HG02970 (cell line): ENCODE measurements at regions not wholly inside any gene's neighbourhood (a gene's known extent, or its start where the extent isn't known, plus 50 kb on each side); places are given as distances from the start of the nearest gene placed in this dataset.

Experiments used
- ATAC-seq: cut with Tn5 transposase; IDR thresholded peaks from one replicate; pipeline ENCODE4 v1.9.1; 2021; ENCODE audit warnings: mild to moderate bottlenecking, moderate library complexity, moderate number of reproducible peaks; ENCODE audit not compliant: unreplicated experiment, low FRiP score

DNA sequence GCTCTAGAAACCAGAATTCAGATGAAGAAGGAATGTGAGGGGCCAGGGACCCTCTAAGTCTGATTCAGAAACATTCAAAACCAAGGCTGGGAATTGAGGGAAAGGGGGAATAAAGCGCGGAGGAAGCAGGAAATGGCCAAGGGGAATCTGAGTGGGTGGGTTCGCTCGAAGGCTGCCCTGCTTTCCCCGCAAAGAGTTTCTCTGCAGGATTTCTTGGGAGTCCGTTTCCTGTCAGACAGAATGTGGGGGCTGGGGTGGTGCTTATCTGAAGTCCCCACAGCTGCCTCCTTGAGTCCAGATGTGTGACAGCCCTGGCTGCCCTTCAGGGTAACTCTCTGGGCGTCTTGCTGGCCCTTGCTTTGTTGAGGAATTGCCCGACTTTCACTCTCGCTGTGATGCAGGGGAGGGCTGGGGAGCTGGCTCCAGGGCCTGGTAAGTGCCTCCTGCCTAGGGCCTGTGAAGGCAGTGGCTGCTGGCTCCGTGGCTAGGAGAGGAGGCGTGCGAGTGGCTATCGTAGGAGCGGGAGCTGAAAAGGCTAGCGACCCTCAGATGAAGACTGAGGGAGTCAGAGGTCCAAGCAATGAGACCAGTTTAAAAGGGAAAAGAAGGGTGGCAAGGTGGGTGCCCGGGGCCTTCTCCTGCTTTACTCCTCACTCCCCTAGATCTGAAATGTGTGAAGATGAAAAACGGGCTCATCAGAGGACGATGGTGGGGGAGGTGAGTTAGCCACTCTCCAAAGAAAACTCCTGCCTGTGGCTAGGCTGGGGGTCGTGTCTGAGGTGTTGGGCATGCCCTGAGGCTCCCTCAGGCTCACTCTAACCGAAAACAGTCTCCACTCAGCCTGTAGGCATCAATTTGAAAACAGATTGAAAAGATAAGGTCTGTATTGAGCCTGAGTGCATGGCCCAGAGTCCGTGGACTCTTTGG is 143.9 kb upstream of the UMPS start:
- ATAC-seq = no peak

- no peak for ATAC-seq
Observed at GRCh38 chr3:124587053-124587408, 143.2 kb upstream of the UMPS start.

GRCh38 chr3:124588036-124588435 is 142.2 kb upstream of the UMPS start:
- no peak for ATAC-seq

DNA sequence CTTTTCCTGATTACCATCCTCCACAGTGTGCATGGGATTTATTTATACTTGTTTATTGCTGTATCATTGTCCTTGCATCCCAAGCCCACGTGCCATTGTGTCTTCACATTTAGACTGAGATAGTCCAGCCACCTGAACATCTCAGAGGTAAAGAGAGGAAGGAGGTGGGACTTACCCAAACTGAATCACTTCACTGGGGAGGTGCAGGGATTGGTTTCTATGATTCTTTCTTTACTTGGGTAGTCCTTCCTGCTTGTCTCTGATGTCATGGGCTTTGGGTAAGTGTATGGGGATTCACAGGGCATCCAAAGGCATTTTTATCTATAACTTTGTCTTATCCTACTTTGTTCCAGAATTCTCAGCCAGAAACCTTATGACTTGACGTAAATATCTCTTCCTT is 141.5 kb upstream of the UMPS start:
- no peak for ATAC-seq

GRCh38 chr3:124591699-124592098 is 138.6 kb upstream of the UMPS start:
- ATAC-seq = no peak

GRCh38 chr3:124592658-124593441 is 137.4 kb upstream of the UMPS start:
- ATAC-seq = no peak

DNA sequence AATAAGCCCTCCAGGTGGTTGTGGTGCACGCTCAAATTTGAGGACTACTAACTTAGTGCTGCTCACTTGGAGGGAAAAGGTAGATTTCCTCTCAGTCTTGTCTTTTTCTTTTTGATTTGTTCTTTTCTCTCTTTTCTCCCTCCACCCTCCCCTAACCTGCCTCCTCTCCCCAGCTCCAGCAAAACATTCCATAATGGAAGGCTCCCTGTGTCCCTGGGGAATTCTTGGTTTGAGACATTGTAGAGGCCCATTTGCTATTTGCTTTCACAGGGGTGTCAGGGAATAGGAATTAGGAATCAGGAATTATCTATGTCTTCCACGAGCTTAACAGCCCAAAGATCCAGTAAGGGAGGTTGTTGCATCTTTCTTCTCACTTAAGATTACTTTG is 136.8 kb upstream of the UMPS start:
- ATAC-seq = no peak

DNA sequence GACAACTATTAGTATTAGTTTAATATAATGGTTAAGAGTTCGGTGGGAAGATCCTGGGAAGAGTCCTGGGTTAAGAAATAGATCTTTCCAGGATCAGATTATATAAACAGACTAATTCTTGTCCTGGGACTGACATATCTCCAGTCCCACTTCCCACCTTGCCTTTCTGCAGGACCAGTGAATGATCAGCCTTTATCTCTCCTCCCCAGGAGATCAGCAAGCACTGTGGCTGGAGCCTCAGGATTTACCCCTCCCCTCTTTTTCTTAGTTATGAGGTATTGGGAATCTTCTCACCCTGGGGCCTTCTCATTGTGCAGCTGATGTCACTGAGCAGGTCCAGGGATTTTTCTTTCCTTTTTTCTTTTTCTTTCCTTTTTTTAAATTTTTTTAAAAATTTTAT is 135.7 kb upstream of the UMPS start:
- ATAC-seq = no peak

DNA sequence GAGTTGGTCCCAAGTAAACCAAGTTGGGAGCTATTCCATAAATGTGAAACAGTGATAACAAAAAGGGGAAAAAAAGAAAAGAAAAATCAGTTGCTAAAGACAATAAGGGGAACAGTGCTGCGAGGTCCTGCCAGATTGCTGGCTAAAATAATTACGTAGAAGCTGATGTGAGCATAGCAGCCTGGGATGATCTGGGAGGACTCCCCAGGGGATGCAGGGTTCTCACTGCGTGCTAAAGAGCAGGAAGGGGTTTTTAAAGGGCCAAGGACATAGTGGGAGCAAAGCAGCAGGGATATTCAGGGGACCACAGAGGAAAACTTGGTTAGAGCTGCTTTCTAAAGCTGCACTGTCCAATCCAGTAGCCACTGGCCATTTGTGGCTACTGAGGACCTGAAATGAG is 133.0 kb upstream of the UMPS start:
- no peak for ATAC-seq

- no peak for ATAC-seq
Observed at GRCh38 chr3:124597979-124598378, 132.3 kb upstream of the UMPS start.

GRCh38 chr3:124599147-124599765 is 131.0 kb upstream of the UMPS start:
- ATAC-seq = no peak

DNA sequence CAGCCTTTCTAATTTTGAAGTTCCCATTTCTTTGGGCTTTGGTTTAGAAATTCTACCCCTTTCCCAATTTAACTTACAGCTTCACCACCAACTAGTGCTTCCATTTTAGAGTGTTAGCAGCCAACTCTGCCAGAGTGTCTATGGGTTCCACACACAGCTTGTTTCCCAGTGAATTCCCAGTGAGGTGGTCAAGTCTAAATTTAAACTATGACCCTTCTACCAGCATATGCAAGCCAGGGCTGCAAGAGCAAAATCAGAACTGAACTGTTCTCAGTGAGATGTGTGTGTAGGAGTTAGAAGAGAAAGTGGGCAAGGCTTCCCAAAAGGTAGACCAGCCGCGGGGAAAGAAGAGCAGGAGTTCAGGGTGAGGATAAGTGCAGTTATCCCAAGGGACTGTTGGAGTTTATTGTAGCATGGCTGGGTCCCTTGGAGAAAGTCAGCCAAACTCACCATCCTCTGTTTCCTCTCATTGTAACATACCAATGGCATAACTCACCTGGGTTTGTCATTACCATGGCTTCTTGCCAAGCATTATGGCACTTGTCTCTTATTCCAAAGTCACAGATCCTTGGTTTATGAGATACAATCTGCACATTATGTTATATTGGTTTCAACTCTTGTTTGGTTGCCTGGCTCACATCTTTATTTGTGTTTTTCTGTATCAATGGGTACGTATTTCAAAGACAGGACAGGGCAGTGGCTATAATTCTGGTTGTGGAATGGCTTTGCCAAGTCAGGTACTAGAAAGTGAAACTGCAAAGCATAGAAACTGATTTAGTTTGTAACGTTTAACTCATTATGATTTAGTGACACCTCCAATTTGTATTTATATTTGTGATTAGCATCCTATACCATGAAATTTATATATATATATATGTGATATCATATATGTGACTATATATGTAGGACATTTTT is 130.2 kb upstream of the UMPS start:
- no peak for ATAC-seq

DNA sequence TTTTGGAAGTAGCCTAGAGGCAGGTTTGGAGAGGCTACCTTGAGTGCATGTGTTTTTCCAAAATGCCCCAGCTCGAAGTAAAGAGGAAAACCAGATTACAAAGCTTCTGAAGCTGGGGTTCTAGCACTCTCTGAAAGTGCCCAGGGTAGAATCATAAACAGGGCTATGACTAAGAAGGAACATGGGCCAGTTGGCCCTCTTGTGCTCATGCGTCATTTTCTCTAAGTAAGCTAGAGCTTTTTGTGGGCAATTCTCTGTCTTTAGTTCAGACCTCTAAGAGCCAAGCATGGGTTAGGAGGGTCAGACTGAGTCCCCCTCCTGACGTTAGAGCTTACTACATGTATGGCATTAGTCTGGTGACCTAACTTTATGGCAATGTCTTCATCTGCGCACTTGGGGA is 129.5 kb upstream of the UMPS start:
- ATAC-seq = no peak

- ATAC-seq = no peak
Observed at GRCh38 chr3:124601190-124601589, 129.1 kb upstream of the UMPS start.

DNA sequence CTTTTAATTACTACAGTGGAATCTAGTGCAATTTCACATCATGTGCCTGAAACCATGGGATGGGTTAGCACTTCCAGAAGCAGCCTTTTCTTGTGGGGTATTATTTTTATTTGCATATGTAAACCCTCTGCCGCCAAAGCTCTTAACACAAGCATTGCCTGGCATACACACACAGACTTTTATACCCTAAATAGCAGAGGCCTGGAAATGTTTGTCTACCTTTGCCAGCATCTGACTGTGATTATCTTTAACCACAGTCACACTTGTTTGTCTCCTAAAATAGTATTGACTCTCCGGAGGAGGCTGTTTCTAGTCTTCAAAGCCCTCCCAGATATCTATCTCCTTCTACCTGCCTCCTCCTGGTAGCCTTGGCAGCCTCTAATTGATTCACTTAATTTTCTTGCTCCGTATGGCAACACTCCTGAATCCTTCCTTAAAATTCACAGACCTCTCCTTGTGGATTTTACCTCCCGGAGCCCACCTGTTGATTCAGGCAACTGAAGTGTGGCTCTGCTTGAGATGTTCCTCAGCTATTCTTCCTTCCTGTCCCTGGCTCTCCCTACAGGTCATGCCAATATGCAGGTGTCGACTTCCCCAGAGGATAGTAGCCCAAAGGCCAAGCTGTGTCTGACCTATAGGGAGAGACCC is 127.1 kb upstream of the UMPS start:
- ATAC-seq = no peak

DNA sequence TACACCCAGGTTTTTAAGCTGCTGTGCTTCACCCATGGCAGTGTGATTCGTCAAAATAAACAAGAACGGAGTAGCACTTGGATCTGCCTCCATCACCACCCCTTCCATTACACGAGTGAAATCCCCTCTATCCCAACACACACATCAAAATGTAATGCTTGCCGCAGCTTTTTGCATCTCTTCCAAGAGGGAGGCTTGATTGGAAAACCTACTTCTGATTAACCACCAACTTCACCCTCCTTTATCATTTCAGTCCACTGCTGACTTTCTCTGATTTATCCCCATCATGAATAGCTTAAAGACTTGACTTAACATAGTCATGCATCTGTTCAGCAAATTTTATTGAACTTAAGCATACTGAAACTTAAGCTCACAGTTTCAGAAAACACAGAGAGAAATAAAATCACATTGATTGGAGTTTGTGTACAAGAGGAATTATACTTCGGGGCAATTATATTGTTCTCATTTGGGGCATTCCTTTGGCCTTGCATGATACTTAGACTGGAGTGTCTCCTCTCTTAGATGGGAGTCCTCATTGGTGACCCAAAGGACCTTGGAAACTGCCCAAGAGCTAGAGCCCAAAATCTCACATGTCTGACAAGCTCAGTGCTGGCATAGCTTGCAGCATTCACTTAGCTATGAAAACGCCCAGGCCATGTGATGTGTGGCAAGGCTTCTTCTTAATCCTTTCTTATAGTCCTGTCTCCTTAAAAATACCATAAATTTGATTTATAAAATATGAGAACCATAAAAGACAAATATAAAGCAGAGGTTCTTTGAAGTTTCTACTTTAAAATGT is 124.3 kb upstream of the UMPS start:
- no peak for ATAC-seq

GRCh38 chr3:124607163-124607562 is 123.1 kb upstream of the UMPS start:
- ATAC-seq = no peak

GRCh38 chr3:124609402-124609801 is 120.8 kb upstream of the UMPS start:
- no peak for ATAC-seq

- no peak for ATAC-seq
Observed at GRCh38 chr3:124610130-124610529, 120.1 kb upstream of the UMPS start.
